IMR-90 (cell line): ENCODE measurements at regions not wholly inside any gene's neighbourhood (a gene's known extent, or its start where the extent isn't known, plus 50 kb on each side); places are given as distances from the start of the nearest gene placed in this dataset.

ENCODE experiments used
- BHLHE40 ChIP-seq: fragments of 150-350 bp; IDR thresholded peaks from 2 replicates; pipeline ENCODE4 v1.6.1; 2016; ENCODE audit warnings: mild to moderate bottlenecking, low read depth, low read length
- CTCF ChIP-seq: conservative IDR thresholded peaks from 2 replicates; pipeline ENCODE4 v1.5.1; 2012; ENCODE audit warnings: mild to moderate bottlenecking, low read depth, low read length, improper control_type of control experiment
- ELK1 ChIP-seq: fragments of 150-350 bp; IDR thresholded peaks from 2 replicates; pipeline ENCODE4 v1.6.1; 2016; ENCODE audit warnings: low read depth, mild to moderate bottlenecking, low read length, moderate library complexity, borderline replicate concordance
- MXI1 ChIP-seq: IDR thresholded peaks from 2 replicates; pipeline ENCODE4 v1.6.1; 2012; ENCODE audit warnings: low read depth, mild to moderate bottlenecking, low read length, moderate library complexity, borderline replicate concordance
- POLR2A ChIP-seq: IDR thresholded peaks from 2 replicates; pipeline ENCODE4 v1.6.1; 2012; ENCODE audit warnings: mild to moderate bottlenecking, low read depth, low read length
- RAD21 ChIP-seq: IDR thresholded peaks from 2 replicates; pipeline ENCODE4 v1.6.1; 2012; ENCODE audit warnings: low read length, improper control_type of control experiment
- RFX5 ChIP-seq: IDR thresholded peaks from 2 replicates; pipeline ENCODE4 v1.8.0; 2012; ENCODE audit warnings: low read depth, mild to moderate bottlenecking, low read length, moderate library complexity

GRCh38 chrX:151814767-151815166 lies 80.2 kb downstream of the CNGA2 start:
- TF ChIP-seq RAD21 (no peak), CTCF (no peak), RFX5 (no peak), POLR2A (no peak), MXI1 (no peak), ELK1 (no peak), BHLHE40 (no peak)
